ENCODE measurements at regions not wholly inside any gene's neighbourhood (a gene's known extent, or its start where the extent isn't known, plus 50 kb on each side); places are given as distances from the start of the nearest gene placed in this dataset.
"Not testable (repeated sequence)": the region's sequence is repeated elsewhere in the genome, so short reads cannot be mapped to it uniquely, and the experiment has no call there.

DNA sequence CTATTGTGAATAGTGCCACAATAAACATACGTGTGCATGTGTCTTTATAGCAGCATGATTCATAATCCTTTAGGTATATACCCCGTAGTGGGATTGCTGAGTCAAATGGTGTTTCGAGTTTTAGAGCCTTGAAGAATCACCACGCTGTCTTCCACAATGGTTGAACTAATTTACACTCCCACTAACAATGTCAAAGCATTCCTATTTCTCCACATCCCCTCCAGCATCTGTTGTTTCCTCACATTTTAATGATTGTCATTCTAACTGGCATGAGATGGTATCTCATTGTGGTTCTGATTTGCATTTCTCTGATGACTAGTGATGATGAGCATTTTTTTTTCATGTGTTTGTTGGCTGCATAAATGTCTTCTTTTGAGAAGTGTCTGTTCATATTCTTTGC, 110.4 kb upstream of the RGS1 start:
- TF ChIP-seq, protein P1, sequence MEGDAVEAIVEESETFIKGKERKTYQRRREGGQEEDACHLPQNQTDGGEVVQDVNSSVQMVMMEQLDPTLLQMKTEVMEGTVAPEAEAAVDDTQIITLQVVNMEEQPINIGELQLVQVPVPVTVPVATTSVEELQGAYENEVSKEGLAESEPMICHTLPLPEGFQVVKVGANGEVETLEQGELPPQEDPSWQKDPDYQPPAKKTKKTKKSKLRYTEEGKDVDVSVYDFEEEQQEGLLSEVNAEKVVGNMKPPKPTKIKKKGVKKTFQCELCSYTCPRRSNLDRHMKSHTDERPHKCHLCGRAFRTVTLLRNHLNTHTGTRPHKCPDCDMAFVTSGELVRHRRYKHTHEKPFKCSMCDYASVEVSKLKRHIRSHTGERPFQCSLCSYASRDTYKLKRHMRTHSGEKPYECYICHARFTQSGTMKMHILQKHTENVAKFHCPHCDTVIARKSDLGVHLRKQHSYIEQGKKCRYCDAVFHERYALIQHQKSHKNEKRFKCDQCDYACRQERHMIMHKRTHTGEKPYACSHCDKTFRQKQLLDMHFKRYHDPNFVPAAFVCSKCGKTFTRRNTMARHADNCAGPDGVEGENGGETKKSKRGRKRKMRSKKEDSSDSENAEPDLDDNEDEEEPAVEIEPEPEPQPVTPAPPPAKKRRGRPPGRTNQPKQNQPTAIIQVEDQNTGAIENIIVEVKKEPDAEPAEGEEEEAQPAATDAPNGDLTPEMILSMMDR (IDR thresholded peaks at IDR 0.05; ENCODE audit: insufficient read depth, low read length, poor library complexity, severe bottlenecking) = not testable (repeated sequence)
- TF ChIP-seq EZH2phosphoT487 (conservative IDR thresholded peaks at IDR 0.05; ENCODE audit: low read length) = not testable (repeated sequence)
